GM12875 (cell line): ENCODE measurements at regions not wholly inside any gene's neighbourhood (a gene's known extent, or its start where the extent isn't known, plus 50 kb on each side); places are given as distances from the start of the nearest gene placed in this dataset.

Experiments
- H3K4me3 ChIP-seq: one replicate; pipeline ENCODE4 v1.5.1; 2011; ENCODE audit warnings: low read depth, low read length, control low read depth
- TF ChIP-seq, protein P1 (sequence below): IDR thresholded peaks from 2 replicates; pipeline ENCODE4 v1.5.1; 2011; ENCODE audit warnings: low read depth, mild to moderate bottlenecking, control low read depth, inconsistent platforms, low read length, moderate library complexity, borderline replicate concordance; ENCODE audit not compliant: insufficient read depth

DNA sequence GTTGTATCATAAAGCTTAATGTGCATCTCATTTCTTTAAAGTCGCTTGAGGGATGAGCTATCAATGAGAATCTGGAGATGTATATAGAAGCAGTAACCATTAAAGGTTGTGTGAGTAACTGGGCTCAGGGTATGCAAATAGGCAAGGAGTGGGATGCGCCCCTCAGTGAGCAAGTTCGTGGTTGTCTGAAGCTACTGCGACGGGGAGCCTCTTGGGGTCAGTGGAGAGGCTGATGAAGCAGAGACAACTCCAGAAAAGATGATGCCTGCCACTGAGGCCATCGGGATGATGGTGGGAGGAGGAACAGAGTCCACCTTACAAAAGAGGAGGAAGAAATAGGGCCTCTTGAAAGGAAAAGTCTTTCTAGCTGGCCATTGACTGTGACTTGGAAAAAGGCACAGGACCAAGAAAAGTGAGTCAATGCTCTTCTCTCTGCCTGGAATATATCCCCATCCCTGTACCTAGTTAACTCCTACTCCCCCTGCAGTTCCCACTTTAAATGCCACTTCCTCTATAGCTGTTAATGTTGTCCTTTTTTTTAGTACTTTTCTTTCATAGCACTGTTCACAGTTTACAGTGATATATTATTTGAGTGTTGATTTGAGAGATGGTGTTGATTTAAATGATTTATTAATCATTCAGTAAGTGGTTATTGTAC is 51.4 kb upstream of the LSM6 start:
- no peak overlapping the region for H3K4me3 ChIP-seq

DNA sequence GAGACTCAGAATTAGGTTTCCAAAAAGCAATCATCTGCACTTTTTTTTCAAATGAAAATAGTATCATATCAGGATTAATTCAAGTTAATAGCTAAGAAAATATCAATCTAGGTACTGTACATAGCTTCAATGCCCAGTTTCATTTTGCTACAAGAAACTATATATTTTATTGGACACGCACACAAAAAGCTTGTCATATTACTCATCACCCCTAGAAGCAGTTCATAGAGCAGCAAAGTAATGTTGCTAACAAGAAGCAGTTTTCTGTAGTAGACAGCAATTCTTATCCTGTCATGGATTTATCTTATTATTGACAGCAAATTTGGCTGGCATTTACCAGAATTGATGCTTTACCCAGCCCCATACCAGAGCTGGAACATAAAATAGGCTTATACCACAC is 52.3 kb upstream of the LSM6 start:
- no peak overlapping the region for H3K4me3 ChIP-seq
- TF ChIP-seq, protein P1, sequence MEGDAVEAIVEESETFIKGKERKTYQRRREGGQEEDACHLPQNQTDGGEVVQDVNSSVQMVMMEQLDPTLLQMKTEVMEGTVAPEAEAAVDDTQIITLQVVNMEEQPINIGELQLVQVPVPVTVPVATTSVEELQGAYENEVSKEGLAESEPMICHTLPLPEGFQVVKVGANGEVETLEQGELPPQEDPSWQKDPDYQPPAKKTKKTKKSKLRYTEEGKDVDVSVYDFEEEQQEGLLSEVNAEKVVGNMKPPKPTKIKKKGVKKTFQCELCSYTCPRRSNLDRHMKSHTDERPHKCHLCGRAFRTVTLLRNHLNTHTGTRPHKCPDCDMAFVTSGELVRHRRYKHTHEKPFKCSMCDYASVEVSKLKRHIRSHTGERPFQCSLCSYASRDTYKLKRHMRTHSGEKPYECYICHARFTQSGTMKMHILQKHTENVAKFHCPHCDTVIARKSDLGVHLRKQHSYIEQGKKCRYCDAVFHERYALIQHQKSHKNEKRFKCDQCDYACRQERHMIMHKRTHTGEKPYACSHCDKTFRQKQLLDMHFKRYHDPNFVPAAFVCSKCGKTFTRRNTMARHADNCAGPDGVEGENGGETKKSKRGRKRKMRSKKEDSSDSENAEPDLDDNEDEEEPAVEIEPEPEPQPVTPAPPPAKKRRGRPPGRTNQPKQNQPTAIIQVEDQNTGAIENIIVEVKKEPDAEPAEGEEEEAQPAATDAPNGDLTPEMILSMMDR: no peak

More for the DNA sequence above, 51.4 kb upstream of the LSM6 start:
- TF ChIP-seq, protein P1: no peak; the same call in 1 of the 2 replicates

DNA sequence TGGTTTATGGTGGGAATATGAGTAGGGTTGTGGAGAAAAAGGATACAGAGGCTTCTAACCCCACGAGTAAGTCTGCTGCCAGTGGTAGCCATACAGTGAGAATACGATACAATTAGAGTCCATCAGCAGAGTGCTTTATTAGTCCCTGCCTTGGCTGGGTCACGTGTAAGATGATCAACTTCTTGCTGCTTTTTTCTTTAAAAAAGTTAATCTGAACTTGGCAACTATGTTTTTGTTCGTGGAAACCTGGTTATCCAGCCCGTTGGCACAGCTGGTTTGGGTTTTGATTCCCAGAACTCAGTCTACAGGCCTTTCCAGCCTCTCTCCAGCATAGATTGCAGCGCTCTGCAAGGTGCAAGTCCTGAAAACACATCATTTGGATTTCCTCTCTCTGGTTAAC is 53.1 kb upstream of the LSM6 start:
- H3K4me3 ChIP-seq: no peak overlapping the region
- TF ChIP-seq, protein P1: no peak

DNA sequence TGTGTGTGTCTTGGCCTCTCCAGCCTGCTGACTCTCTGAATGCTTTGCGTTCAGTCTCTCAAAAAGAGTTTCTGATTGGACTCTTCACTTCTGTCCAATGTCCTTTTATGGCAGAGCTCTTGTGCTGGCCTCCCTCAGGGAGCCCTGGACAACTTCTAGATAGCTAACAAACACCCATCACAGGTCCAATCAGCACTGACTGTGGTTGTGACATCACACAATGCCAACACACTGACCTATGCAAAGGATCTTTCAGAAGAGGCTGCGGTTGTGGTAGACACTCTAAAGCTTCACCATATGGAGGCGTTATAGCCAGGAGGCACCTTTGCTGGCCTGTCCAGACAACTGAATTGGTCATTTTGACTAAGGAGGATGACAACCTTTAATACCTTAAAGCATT is 53.8 kb upstream of the LSM6 start:
- TF ChIP-seq, protein P1: no peak
- no peak overlapping the region for H3K4me3 ChIP-seq

DNA sequence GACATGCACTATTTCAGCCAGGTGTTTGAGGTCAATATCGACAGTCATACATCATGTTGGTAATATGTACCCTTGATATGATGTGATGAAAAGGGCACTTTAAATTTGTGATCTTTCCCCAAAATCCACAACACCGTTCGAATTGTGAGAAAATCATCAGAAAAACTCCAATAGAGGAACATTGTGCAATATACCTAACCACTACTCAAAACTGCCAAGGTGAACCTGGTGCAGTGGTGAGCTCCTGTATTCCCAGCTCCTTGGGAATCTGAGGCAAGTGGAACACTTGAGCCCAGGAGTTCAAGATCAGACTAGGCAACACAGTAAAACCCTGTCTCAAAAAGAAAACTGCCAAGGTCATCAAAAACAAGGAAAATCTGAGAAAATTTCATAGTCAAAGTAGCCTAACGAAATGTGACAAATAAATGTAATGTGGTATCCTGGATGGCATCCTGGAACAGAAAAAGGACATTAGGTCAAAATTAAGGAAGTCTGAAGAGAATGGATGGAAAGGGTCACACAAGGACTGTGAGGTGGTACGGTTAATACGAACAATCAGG is 55.6 kb upstream of the LSM6 start:
- TF ChIP-seq, protein P1: no peak
- no peak overlapping the region for H3K4me3 ChIP-seq

DNA sequence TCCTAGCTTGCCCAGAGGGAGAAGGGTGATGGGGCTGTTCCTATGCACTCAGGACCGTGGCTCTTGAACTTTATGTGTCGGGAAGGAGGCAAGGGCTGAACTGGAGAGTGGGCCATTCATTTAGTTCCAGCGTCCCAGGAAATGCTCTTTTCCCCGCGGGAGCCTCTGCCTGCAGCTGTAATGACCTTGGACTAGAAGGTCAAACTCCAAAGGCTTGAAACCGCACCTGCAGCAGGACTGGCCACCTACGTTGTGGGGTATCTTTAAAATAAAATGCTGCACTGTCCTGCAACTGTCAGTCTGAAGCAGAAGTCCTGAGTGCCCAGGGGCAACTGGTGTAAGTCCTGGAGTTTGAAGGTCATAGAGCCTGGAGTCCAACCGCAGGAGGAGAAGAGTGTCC is 61.5 kb upstream of the LSM6 start:
- TF ChIP-seq, protein P1: no peak
- no peak overlapping the region for H3K4me3 ChIP-seq

DNA sequence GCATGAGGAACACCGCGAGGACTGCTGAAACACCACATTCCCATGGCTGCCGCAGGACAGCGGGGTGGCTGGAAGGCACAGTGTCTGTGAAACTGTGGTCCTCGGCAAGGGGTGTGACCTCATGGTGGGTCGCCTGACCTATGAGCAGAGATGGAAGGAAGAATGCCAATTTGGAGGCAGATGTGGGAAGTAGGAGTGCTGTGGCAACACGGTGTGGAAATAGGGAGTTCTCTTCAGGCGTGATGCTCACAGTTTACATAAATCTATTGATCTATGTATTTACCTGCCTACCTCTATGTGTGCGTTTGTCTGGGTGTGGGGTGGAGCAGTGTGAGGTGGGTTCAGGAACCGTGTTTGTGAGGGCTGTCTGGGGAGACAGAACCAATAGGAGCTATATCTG is 62.3 kb upstream of the LSM6 start:
- H3K4me3 ChIP-seq: no peak overlapping the region
- TF ChIP-seq, protein P1: no peak
